H1 (cell line): ENCODE measurements at regions not wholly inside any gene's neighbourhood (a gene's known extent, or its start where the extent isn't known, plus 50 kb on each side); places are given as distances from the start of the nearest gene placed in this dataset.

Experiments used
- CBX5 ChIP-seq: fragments of 300-800, 300-1000 bp; sonication (generic); IDR thresholded peaks from 2 replicates; pipeline ENCODE4 v1.7.1; 2016; ENCODE audit warnings: antibody characterized with exemption, low read length, low read depth
- CHD1 ChIP-seq: IDR thresholded peaks from 2 replicates; pipeline ENCODE4 v1.6.1; 2012; ENCODE audit warnings: low read depth, low read length, improper control_type of control experiment
- CHD7 ChIP-seq: fragments of 300-600 bp; sonication (generic); IDR thresholded peaks from 2 replicates; pipeline ENCODE4 v1.7.1; 2012; ENCODE audit warnings: low read length, moderate library complexity, mild to moderate bottlenecking, inconsistent platforms; ENCODE audit not compliant: insufficient replicate concordance
- EGR1 ChIP-seq: IDR thresholded peaks from 2 replicates; pipeline ENCODE4 v1.6.1; 2011; ENCODE audit warnings: low read depth, low read length, borderline replicate concordance
- EP300 ChIP-seq, 2 experiments: IDR thresholded peaks; 1 replicate in 1 of 2; 2 replicates in 1 of 2; pipeline ENCODE4 v1.6.1; 2011 to 2012; ENCODE audit warnings: low read depth in 2 of 2, low read length in 2 of 2, mild to moderate bottlenecking in 2 of 2, borderline replicate concordance in 1 of 2, inconsistent platforms in 1 of 2, moderate library complexity in 1 of 2

DNA sequence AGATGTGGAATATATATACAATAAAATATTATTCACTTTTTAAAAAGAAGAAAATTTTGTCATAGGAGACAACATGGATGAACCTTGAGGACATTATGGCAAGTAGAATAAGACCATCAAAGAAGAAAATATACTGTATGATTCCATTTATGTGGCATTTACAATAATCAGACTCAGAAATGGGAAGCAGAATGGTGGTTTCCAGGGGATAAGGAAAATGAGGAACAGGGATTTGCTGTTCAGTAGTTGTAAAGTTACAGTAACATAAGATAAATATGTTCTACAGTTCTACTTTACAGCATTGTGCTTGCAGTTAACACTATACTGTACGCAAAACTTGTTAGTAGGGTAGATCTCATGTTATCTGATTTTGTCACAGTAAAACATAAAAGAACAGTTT is 1271.0 kb downstream of the LRFN5 start (continued):
- TF ChIP-seq CHD7 (no peak), CHD1 (no peak), EP300 (IDR thresholded peaks at IDR 0.05; ENCODE audit: borderline replicate concordance in 1 of 2, low read depth in 2 of 2, low read length in 2 of 2) (no peak), CBX5 (no peak), EGR1 (no peak)
